ENCODE measurements at regions not wholly inside any gene's neighbourhood (a gene's known extent, or its start where the extent isn't known, plus 50 kb on each side); places are given as distances from the start of the nearest gene placed in this dataset.

DNA sequence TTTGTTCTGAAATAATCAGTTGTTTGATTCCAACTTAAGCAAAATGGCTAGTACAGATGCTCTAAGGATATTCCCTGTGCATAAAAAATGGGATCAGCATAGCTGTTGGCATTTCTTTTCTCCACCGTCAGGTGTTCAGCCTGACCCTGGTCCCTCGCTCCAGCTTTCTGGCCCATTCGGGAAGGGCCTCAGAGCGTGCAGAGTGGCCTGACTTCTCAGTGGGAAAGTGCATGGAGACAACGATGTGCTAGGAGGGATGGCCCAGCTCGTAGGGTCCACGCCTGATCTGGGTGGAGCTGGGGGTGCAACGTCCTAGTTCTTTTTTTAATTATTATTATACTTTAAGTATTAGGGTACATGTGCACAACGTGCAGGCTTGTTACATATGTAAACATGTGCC lies 319.1 kb upstream of the IRX4 start:
- WGBS, 2 donors = 86 to 90% methylated on average over 9 of the region's 9 CpGs
- ATAC-seq (ENCODE audit: low FRiP score in 2 of 2) (no peak), DNase-seq (no peak)
- Histone ChIP-seq H3K36me3 (no peaks in the 10 kb centered on the region), H3K9me3 (no peaks in the 10 kb centered on the region), H3K27ac (no peak overlapping the region), H3K27me3 (no peaks in the 10 kb centered on the region), H3K4me1 (no peaks in the 10 kb centered on the region), H3K4me3 (no peak overlapping the region)
- TF ChIP-seq CTCF (IDR thresholded peaks at IDR 0.05) (no peak), POLR2A (IDR thresholded peaks at IDR 0.05) (no peak), POLR2AphosphoS5 (IDR thresholded peaks at IDR 0.05) (no peak), EP300 (IDR thresholded peaks at IDR 0.05) (no peak)

- no peaks in the 10 kb centered on the region for H3K4me1 ChIP-seq
- no peaks in the 10 kb centered on the region for H3K27me3 ChIP-seq
- DNase-seq (no peak), ATAC-seq (ENCODE audit: low FRiP score in 2 of 2) (no peak)
- WGBS, 2 donors = 59 to 66% methylated on average over 2 of the region's 2 CpGs
- no peaks in the 10 kb centered on the region for H3K9me3 ChIP-seq
- TF ChIP-seq CTCF (IDR thresholded peaks at IDR 0.05) = no peak
- H3K27ac ChIP-seq = no peak overlapping the region
- no peaks in the 10 kb centered on the region for H3K36me3 ChIP-seq
- no peak overlapping the region for H3K4me3 ChIP-seq
These were observed 318.7 kb upstream of the IRX4 start for GRCh38 chr5:2201421-2201820.

- Histone ChIP-seq H3K27me3 (no peaks in the 10 kb centered on the region), H3K36me3 (no peaks in the 10 kb centered on the region), H3K4me3 (no peak overlapping the region), H3K4me1 (no peaks in the 10 kb centered on the region), H3K9me3 (no peaks in the 10 kb centered on the region), H3K27ac (no peak overlapping the region)
- no peak for ATAC-seq (ENCODE audit: low FRiP score in 2 of 2)
- 67 to 68% methylated on average over 5 of the region's 5 CpGs for WGBS, 2 donors
- no peak for TF ChIP-seq CTCF (IDR thresholded peaks at IDR 0.05)
- TF ChIP-seq POLR2A (IDR thresholded peaks at IDR 0.05) = no peak
- TF ChIP-seq POLR2AphosphoS5 (IDR thresholded peaks at IDR 0.05) = no peak
- no peak for TF ChIP-seq EP300 (IDR thresholded peaks at IDR 0.05)
- DNase-seq = no peak
These were observed 318.3 kb upstream of the IRX4 start for GRCh38 chr5:2201011-2201410.

DNA sequence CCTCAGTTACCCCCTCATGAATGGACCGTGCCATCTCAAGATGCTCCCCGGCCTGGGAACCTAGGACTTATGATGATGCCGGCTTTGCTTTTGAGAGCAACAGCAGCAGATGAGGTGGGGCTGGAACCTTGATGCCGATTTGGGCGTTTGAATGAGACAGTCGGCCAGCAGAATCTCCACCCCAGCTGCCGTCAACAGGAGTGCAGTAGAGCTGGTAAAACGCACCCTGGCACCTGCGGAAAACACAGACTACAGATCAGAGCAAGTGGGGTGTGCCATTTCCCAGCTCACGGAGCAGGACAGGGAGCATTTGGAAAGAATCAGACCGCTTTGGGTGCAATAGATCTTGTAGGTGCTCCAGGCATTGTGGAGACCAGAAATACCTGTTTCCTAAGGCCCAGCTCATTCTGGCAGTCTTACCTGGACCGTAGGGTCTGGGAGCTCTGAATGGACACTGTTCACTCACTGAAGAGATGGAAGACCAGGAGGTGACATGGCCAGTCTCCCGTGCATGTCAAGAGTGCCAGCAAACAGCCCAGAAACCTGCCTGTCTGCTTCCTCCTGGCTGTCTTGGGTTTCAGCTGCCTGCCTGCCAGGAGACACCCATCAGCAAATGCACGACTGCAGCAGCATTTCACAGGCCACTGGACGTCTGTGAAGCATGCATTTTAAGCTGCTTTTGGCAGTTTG lies 317.7 kb upstream of the IRX4 start:
- Histone ChIP-seq H3K4me1 (no peaks in the 10 kb centered on the region), H3K27me3 (no peaks in the 10 kb centered on the region), H3K4me3 (no peak overlapping the region), H3K36me3 (no peaks in the 10 kb centered on the region), H3K9me3 (peaks cover 0 to 4% (median 2%) of the 10 kb centered on the region in 4 donors), H3K27ac (no peak overlapping the region)
- ATAC-seq (ENCODE audit: low FRiP score in 2 of 2) (no peak), DNase-seq (peak in 1 of 2 donors; percentile 15)
- TF ChIP-seq POLR2AphosphoS5 (IDR thresholded peaks at IDR 0.05) = no peak
- TF ChIP-seq CTCF (IDR thresholded peaks at IDR 0.05) = no peak
- no peak for TF ChIP-seq EP300 (IDR thresholded peaks at IDR 0.05)
- 58% methylated on average over 12 to 15 of the region's 15 CpGs for WGBS, 2 donors

- Histone ChIP-seq H3K36me3 (no peaks in the 10 kb centered on the region), H3K4me1 (no peaks in the 10 kb centered on the region), H3K4me3 (no peak overlapping the region), H3K27me3 (no peaks in the 10 kb centered on the region), H3K27ac (no peak overlapping the region), H3K9me3 (peaks cover 0 to 10% (median 8%) of the 10 kb centered on the region in 4 donors)
- TF ChIP-seq POLR2A (IDR thresholded peaks at IDR 0.05) = no peak
- TF ChIP-seq POLR2AphosphoS5 (IDR thresholded peaks at IDR 0.05) = no peak
- TF ChIP-seq CTCF (IDR thresholded peaks at IDR 0.05) = no peak
- no peak for TF ChIP-seq EP300 (IDR thresholded peaks at IDR 0.05)
- WGBS, 2 donors = 80 to 90% methylated on average over 13 to 14 of the region's 14 CpGs
- DNase-seq (peak in 1 of 2 donors; percentile 6), ATAC-seq (ENCODE audit: low FRiP score in 2 of 2) (no peak)
These were observed 317.0 kb upstream of the IRX4 start for GRCh38 chr5:2199697-2200096.
